Neural cell (in vitro differentiated cells): ENCODE measurements at regions not wholly inside any gene's neighbourhood (a gene's known extent, or its start where the extent isn't known, plus 50 kb on each side); places are given as distances from the start of the nearest gene placed in this dataset.

ENCODE experiments used
- H2AFZ ChIP-seq: fragments of 200-600, 300-800 bp; sonication (generic), shearing (Covaris generic); 2 replicates; pipeline ENCODE4 v1.6.0; 2014; ENCODE audit warnings: low read depth, mild to moderate bottlenecking, antibody characterized with exemption, low read length, moderate library complexity
- H3F3A ChIP-seq: fragments of 200-600 bp; shearing (Covaris generic); 2 replicates; pipeline ENCODE4 v1.6.1; 2016; ENCODE audit warnings: mild to moderate bottlenecking, moderate library complexity, mixed read lengths, antibody characterized with exemption, low read length; ENCODE audit not compliant: insufficient read depth, poor library complexity, severe bottlenecking
- H3K27ac ChIP-seq: fragments of 200-600, 300-800 bp; sonication (generic), shearing (Covaris generic); 2 replicates; pipeline ENCODE4 v1.5.1; 2014; ENCODE audit warnings: mild to moderate bottlenecking, low read length, moderate library complexity
- H3K27me3 ChIP-seq: fragments of 300-800, 200-600 bp; sonication (generic), shearing (Covaris generic); 2 replicates; pipeline ENCODE4 v1.6.0; 2014; ENCODE audit warnings: mild to moderate bottlenecking, low read depth, low read length, moderate library complexity; ENCODE audit not compliant: insufficient read depth
- H3K36me3 ChIP-seq: fragments of 300-800, 200-600 bp; sonication (generic), shearing (Covaris generic); 2 replicates; pipeline ENCODE4 v1.5.1; 2014; ENCODE audit warnings: mild to moderate bottlenecking, antibody characterized with exemption, low read length, moderate library complexity; ENCODE audit not compliant: insufficient read depth
- H3K4me2 ChIP-seq: fragments of 300-800, 200-600 bp; sonication (generic), shearing (Covaris generic); 2 replicates; pipeline ENCODE4 v1.6.0; 2014; ENCODE audit warnings: mild to moderate bottlenecking, low read length
- H3K4me3 ChIP-seq: fragments of 300-800, 200-600 bp; sonication (generic), shearing (Covaris generic); 2 replicates; pipeline ENCODE4 v1.5.1; 2014; ENCODE audit warnings: mild to moderate bottlenecking, low read length, moderate library complexity
- H3K79me2 ChIP-seq: fragments of 200-600 bp; shearing (Covaris generic); replicated peaks from 2 replicates; pipeline ENCODE4 v1.6.0; 2014; ENCODE audit warnings: mild to moderate bottlenecking, low read length, moderate library complexity; ENCODE audit not compliant: insufficient read depth
- H3K9ac ChIP-seq: fragments of 300-800, 200-600 bp; sonication (generic), shearing (Covaris generic); 2 replicates; pipeline ENCODE4 v1.6.1; 2016; ENCODE audit warnings: mild to moderate bottlenecking, low read length, mixed read lengths
- H3K9me2 ChIP-seq: fragments of 200-600 bp; shearing (Covaris generic); 2 replicates; pipeline ENCODE4 v1.6.1; 2016; ENCODE audit warnings: mild to moderate bottlenecking, low read length, mixed read lengths; ENCODE audit not compliant: insufficient read depth
- H3K9me3 ChIP-seq: fragments of 200-600, 300-800 bp; sonication (generic), shearing (Covaris generic); 2 replicates; pipeline ENCODE4 v1.6.1; 2016; ENCODE audit warnings: mild to moderate bottlenecking, mixed run types, low read length, moderate library complexity, mixed read lengths
- H4K20me1 ChIP-seq: fragments of 200-600 bp; shearing (Covaris generic); 2 replicates; pipeline ENCODE4 v1.6.1; 2016; ENCODE audit warnings: mild to moderate bottlenecking, mixed run types; ENCODE audit not compliant: insufficient read depth
- EP300 ChIP-seq: fragments of 450-650 bp; conservative IDR thresholded peaks from 2 replicates; pipeline ENCODE4 v1.6.1; 2014; ENCODE audit warnings: antibody characterized with exemption, mild to moderate bottlenecking, moderate library complexity; ENCODE audit not compliant: poor library complexity, severe bottlenecking
- EZH2 ChIP-seq: fragments of 200-600, 300-800 bp; shearing (Covaris generic), sonication (generic); IDR thresholded peaks from 2 replicates; pipeline ENCODE4 v1.6.1; 2014; ENCODE audit warnings: antibody characterized with exemption, low read length, borderline replicate concordance, mild to moderate bottlenecking; ENCODE audit not compliant: insufficient read depth, poor library complexity, severe bottlenecking
- MXI1 ChIP-seq: fragments of 450-650 bp; conservative IDR thresholded peaks from 2 replicates; pipeline ENCODE4 v1.6.1; 2014; ENCODE audit warnings: antibody characterized with exemption, mild to moderate bottlenecking; ENCODE audit not compliant: poor library complexity, severe bottlenecking
- POLR2AphosphoS5 ChIP-seq: IDR thresholded peaks from 2 replicates; pipeline ENCODE4 v1.6.1; 2012
- RAD21 ChIP-seq: fragments of 450-650 bp; conservative IDR thresholded peaks from 2 replicates; pipeline ENCODE4 v1.6.1; 2014; ENCODE audit warnings: antibody characterized with exemption, mild to moderate bottlenecking, moderate library complexity
- REST ChIP-seq: IDR thresholded peaks from 2 replicates; pipeline ENCODE4 v1.6.1; 2012; ENCODE audit warnings: borderline replicate concordance
- SMC3 ChIP-seq: fragments of 450-650 bp; conservative IDR thresholded peaks from 2 replicates; pipeline ENCODE4 v1.6.1; 2014; ENCODE audit warnings: antibody characterized with exemption, mild to moderate bottlenecking, moderate library complexity; ENCODE audit not compliant: poor library complexity
- TAF1 ChIP-seq: IDR thresholded peaks from 2 replicates; pipeline ENCODE4 v1.6.1; 2012; ENCODE audit warnings: low read depth
- TF ChIP-seq, protein P1 (sequence below): fragments of 450-650 bp; IDR thresholded peaks from 2 replicates; pipeline ENCODE4 v1.5.1; 2014; ENCODE audit warnings: antibody characterized with exemption, mild to moderate bottlenecking, moderate library complexity; ENCODE audit not compliant: poor library complexity, severe bottlenecking

DNA sequence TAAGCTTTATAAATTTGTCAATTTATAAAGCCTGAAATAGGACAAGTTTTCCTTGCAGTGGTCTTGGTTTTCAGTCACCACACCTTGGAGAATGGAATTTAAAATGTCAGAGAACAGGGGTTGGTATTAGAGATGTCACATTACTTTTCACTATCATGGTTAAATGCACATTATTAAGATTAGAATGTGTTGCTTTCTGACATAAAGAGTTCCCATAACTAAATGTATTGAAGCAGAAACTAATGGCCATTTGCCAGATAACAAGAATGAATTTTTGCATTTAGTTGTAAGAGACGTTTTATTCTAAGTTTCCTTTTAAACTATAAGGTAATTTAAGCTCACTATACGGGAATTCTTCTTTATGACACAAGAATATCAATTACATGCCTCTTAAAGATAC lies 172.3 kb downstream of the ARL4A start:
- Histone ChIP-seq H3K9ac (no peak overlapping the region), H3K36me3 (no peaks in the 10 kb centered on the region), H3K4me3 (no peak overlapping the region), H3K27me3 (no peaks in the 10 kb centered on the region), H3K4me2 (no peak overlapping the region), H3K9me2 (no peaks in the 10 kb centered on the region), H4K20me1 (no peaks in the 10 kb centered on the region), H3F3A (no peaks in the 10 kb centered on the region), H3K9me3 (no peaks in the 10 kb centered on the region), H2AFZ (no peak overlapping the region), H3K79me2 (no peaks in the 10 kb centered on the region), H3K27ac (no peak overlapping the region)
- TF ChIP-seq TAF1 (no peak), EZH2 (no peak), POLR2AphosphoS5 (no peak), RAD21 (no peak), REST (no peak), EP300 (no peak), MXI1 (no peak), SMC3 (no peak)
- TF ChIP-seq, protein P1, sequence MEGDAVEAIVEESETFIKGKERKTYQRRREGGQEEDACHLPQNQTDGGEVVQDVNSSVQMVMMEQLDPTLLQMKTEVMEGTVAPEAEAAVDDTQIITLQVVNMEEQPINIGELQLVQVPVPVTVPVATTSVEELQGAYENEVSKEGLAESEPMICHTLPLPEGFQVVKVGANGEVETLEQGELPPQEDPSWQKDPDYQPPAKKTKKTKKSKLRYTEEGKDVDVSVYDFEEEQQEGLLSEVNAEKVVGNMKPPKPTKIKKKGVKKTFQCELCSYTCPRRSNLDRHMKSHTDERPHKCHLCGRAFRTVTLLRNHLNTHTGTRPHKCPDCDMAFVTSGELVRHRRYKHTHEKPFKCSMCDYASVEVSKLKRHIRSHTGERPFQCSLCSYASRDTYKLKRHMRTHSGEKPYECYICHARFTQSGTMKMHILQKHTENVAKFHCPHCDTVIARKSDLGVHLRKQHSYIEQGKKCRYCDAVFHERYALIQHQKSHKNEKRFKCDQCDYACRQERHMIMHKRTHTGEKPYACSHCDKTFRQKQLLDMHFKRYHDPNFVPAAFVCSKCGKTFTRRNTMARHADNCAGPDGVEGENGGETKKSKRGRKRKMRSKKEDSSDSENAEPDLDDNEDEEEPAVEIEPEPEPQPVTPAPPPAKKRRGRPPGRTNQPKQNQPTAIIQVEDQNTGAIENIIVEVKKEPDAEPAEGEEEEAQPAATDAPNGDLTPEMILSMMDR = no peak

DNA sequence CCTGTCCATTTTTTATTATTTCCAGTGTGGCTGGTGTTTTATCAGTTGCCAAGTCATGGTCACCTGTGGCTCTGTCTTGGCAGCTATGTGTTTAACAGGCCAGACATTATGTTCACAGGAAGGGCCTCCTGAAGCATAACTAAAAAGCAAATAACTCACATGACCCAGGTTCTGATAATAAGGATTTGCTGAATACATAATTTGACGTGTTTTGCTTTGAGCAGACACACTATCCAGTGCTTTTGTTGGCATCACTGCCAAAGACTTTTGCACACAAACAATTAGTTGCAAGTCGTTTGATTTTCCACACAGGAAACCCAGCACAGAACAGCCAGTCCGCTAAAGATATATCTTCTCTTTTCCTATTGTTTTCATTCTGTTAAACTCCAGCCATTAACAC lies 173.6 kb downstream of the ARL4A start:
- no peak overlapping the region for H2AFZ ChIP-seq
- no peak overlapping the region for H3K4me2 ChIP-seq
- H3K9me3 ChIP-seq = no peaks in the 10 kb centered on the region
- H3K9ac ChIP-seq = no peak overlapping the region
- H3K36me3 ChIP-seq = no peaks in the 10 kb centered on the region
- H3K79me2 ChIP-seq = no peaks in the 10 kb centered on the region
- no peak overlapping the region for H3K27ac ChIP-seq
- no peaks in the 10 kb centered on the region for H3F3A ChIP-seq
- no peaks in the 10 kb centered on the region for H3K27me3 ChIP-seq
- TF ChIP-seq RAD21 (no peak), SMC3 (no peak), EP300 (no peak), MXI1 (no peak), EZH2 (no peak), POLR2AphosphoS5 (no peak), TAF1 (no peak), REST (no peak)
- TF ChIP-seq, protein P1 = no peak
- no peaks in the 10 kb centered on the region for H4K20me1 ChIP-seq
- no peaks in the 10 kb centered on the region for H3K9me2 ChIP-seq
- no peak overlapping the region for H3K4me3 ChIP-seq
